NOMO-1 (cell line): ENCODE measurements at regions not wholly inside any gene's neighbourhood (a gene's known extent, or its start where the extent isn't known, plus 50 kb on each side); places are given as distances from the start of the nearest gene placed in this dataset.

Experiments
- DNase-seq, 2 experiments: peaks; one replicate each; lab custom pipeline; 2025; ENCODE audit not compliant: unreplicated experiment in 2 of 2; lab: John Stamatoyannopoulos, UW

- no peak for DNase-seq
Observed at GRCh38 chr1:18010408-18010807, 97.2 kb upstream of the IGSF21 start.

- DNase-seq: no peak
Observed at GRCh38 chr1:18010945-18011344, 96.7 kb upstream of the IGSF21 start.

- DNase-seq: no peak
Observed at GRCh38 chr1:18011703-18012102, 95.9 kb upstream of the IGSF21 start.

GRCh38 chr1:18012686-18013085, 94.9 kb upstream of the IGSF21 start:
- no peak for DNase-seq

- no peak for DNase-seq
Observed at GRCh38 chr1:18013216-18013615, 94.4 kb upstream of the IGSF21 start.

GRCh38 chr1:18015719-18016118, 91.9 kb upstream of the IGSF21 start:
- DNase-seq: no peak

GRCh38 chr1:18018366-18018765, 89.2 kb upstream of the IGSF21 start:
- DNase-seq: no peak

- DNase-seq: no peak
Observed at GRCh38 chr1:18020021-18020817, 87.4 kb upstream of the IGSF21 start.

- no peak for DNase-seq
Observed at GRCh38 chr1:18021242-18021641, 86.4 kb upstream of the IGSF21 start.

GRCh38 chr1:18032172-18032859, 75.3 kb upstream of the IGSF21 start:
- no peak for DNase-seq

GRCh38 chr1:18035145-18035544, 72.5 kb upstream of the IGSF21 start:
- DNase-seq: no peak

GRCh38 chr1:18037651-18038050, 69.9 kb upstream of the IGSF21 start:
- DNase-seq: no peak

GRCh38 chr1:18038051-18038450, 69.5 kb upstream of the IGSF21 start:
- no peak for DNase-seq

GRCh38 chr1:18039102-18039501, 68.5 kb upstream of the IGSF21 start:
- no peak for DNase-seq

GRCh38 chr1:18041102-18041501, 66.5 kb upstream of the IGSF21 start:
- DNase-seq: peak; percentile 3 to 28

GRCh38 chr1:18041685-18042355, 65.8 kb upstream of the IGSF21 start:
- no peak for DNase-seq

- DNase-seq: no peak
Observed at GRCh38 chr1:18043871-18044270, 63.7 kb upstream of the IGSF21 start.

- no peak for DNase-seq
Observed at GRCh38 chr1:18045203-18045602, 62.4 kb upstream of the IGSF21 start.

- DNase-seq: no peak
Observed at GRCh38 chr1:18045621-18046020, 62.0 kb upstream of the IGSF21 start.

- no peak for DNase-seq
Observed at GRCh38 chr1:18047122-18047521, 60.5 kb upstream of the IGSF21 start.

- DNase-seq: no peak
Observed at GRCh38 chr1:18049228-18049627, 58.4 kb upstream of the IGSF21 start.

GRCh38 chr1:18052671-18053070, 54.9 kb upstream of the IGSF21 start:
- no peak for DNase-seq
